H1 (cell line): ENCODE measurements at regions not wholly inside any gene's neighbourhood (a gene's known extent, or its start where the extent isn't known, plus 50 kb on each side); places are given as distances from the start of the nearest gene placed in this dataset.

Experiments
- JUN ChIP-seq: IDR thresholded peaks from 2 replicates; pipeline ENCODE4 v1.6.1; 2011; ENCODE audit warnings: low read depth, mild to moderate bottlenecking, improper control_type of control experiment, low read length
- SP1 ChIP-seq: IDR thresholded peaks from 2 replicates; pipeline ENCODE4 v1.6.1; 2011; ENCODE audit warnings: low read depth, low read length
- TAF1 ChIP-seq: IDR thresholded peaks from 2 replicates; pipeline ENCODE4 v1.6.1; 2011; ENCODE audit warnings: mild to moderate bottlenecking, low read depth, low read length
- TF ChIP-seq, protein P1 (sequence below): IDR thresholded peaks from 2 replicates; pipeline ENCODE4 v1.6.1; 2012; ENCODE audit warnings: inconsistent platforms

- TF ChIP-seq, protein P1, sequence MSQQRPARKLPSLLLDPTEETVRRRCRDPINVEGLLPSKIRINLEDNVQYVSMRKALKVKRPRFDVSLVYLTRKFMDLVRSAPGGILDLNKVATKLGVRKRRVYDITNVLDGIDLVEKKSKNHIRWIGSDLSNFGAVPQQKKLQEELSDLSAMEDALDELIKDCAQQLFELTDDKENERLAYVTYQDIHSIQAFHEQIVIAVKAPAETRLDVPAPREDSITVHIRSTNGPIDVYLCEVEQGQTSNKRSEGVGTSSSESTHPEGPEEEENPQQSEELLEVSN = no peak
- TF ChIP-seq SP1 = no peak
- TF ChIP-seq JUN = no peak
- TF ChIP-seq TAF1 = no peak
- TF ChIP-seq, all 59 proteins: peak for 0
Measured at GRCh38 chr2:226440127-226440918, 359.3 kb downstream of the IRS1 start (continued).
